B cell (primary cell): ENCODE measurements at regions not wholly inside any gene's neighbourhood (a gene's known extent, or its start where the extent isn't known, plus 50 kb on each side); places are given as distances from the start of the nearest gene placed in this dataset.

Experiments
- ATAC-seq: fragments of 200-7000 bp; cut with Tn5 transposase; one replicate; pipeline ENCODE4 v1.10.0; 2021; ENCODE audit warnings: low read depth, mild to moderate bottlenecking, moderate number of reproducible peaks, moderate library complexity
- CTCF ChIA-PET: fragments of 350-600 bp; sonication (Branson Sonifier 250); formaldehyde crosslinking; loops from one replicate; lab custom pipeline; 2021; ENCODE audit warnings: antibody characterized with exemption, inconsistent platforms; lab: Charles Lee
- POLR2A ChIA-PET: fragments of 350-600 bp; sonication (Branson Sonifier 250); formaldehyde crosslinking; loops from one replicate; lab custom pipeline; 2021; ENCODE audit warnings: antibody characterized with exemption; lab: Charles Lee
- DNase-seq: peaks from one replicate; pipeline ENCODE4 v3.0.0; 2013
- H2AFZ ChIP-seq: 2 replicates; pipeline ENCODE4 v1.6.1; 2012; ENCODE audit warnings: mild to moderate bottlenecking, low read depth, low read length; ENCODE audit not compliant: insufficient read depth, poor library complexity, severe bottlenecking
- H3K27ac ChIP-seq, 2 donors: 1 replicate in 1 of 2; 2 replicates in 1 of 2; pipeline ENCODE4 v1.5.1; 2012 to 2013; ENCODE audit warnings: low read length in 2 of 2, mild to moderate bottlenecking in 2 of 2, moderate library complexity in 1 of 2
- H3K27me3 ChIP-seq, 4 experiments: fragments of 200-600 bp in 1 of 4; sonication (generic) in 1 of 4; replicated peaks in 1 of 4; 1 replicate in 2 of 4; 2 replicates in 2 of 4; pipeline versions ENCODE4 v1.6.1 to v1.7.0; 2013 to 2016; ENCODE audit warnings: low read length in 3 of 4, mild to moderate bottlenecking in 2 of 4, mixed read lengths in 1 of 4, moderate library complexity in 1 of 4; ENCODE audit not compliant: insufficient read depth in 4 of 4, control insufficient read depth in 3 of 4; ENCODE audit errors: control extremely low read depth in 1 of 4
- H3K36me3 ChIP-seq, 2 experiments: replicated peaks in 1 of 2; 1 replicate in 1 of 2; 2 replicates in 1 of 2; pipeline versions ENCODE4 v1.6.1 to v1.7.1; 2013; ENCODE audit warnings: low read length in 1 of 2; ENCODE audit not compliant: insufficient read depth in 2 of 2, control insufficient read depth in 1 of 2; ENCODE audit errors: control extremely low read depth in 1 of 2, extremely low read depth in 1 of 2
- H3K4me1 ChIP-seq, 2 donors: fragments of 200-600 bp in 1 of 2; sonication (generic) in 1 of 2; 1 replicate in 1 of 2; 2 replicates in 1 of 2; pipeline versions ENCODE4 v1.5.1 to v1.6.1; 2013 to 2017; ENCODE audit warnings: low read length in 2 of 2; ENCODE audit not compliant: control insufficient read depth in 2 of 2, insufficient read depth in 2 of 2
- H3K4me2 ChIP-seq: replicated peaks from 2 replicates; pipeline ENCODE3; 2012; ENCODE audit warnings: mild to moderate bottlenecking, low read depth, low read length; ENCODE audit not compliant: poor library complexity, severe bottlenecking
- H3K4me3 ChIP-seq, 5 experiments: fragments of 200-600 bp in 1 of 5; sonication (generic) in 1 of 5; 1 replicate in 3 of 5; 2 replicates in 2 of 5; pipeline versions ENCODE4 v1.5.1 to v1.7.0; 2011 to 2016; ENCODE audit warnings: low read length in 4 of 5, mild to moderate bottlenecking in 4 of 5, low read depth in 2 of 5, control low read depth in 1 of 5, moderate library complexity in 1 of 5; ENCODE audit not compliant: insufficient read depth in 1 of 5; ENCODE audit errors: control extremely low read depth in 1 of 5, extremely low read depth in 1 of 5
- H3K79me2 ChIP-seq: fragments of 200-600 bp; sonication (generic); one replicate; pipeline ENCODE4 v1.6.0; 2016; ENCODE audit warnings: low read length; ENCODE audit not compliant: control insufficient read depth, insufficient read depth
- H3K9ac ChIP-seq: fragments of 200-600 bp; sonication (generic); 2 replicates; pipeline ENCODE4 v1.6.1; 2017; ENCODE audit warnings: mild to moderate bottlenecking, low read length, moderate library complexity
- H3K9me3 ChIP-seq, 3 donors: one replicate each; pipeline versions ENCODE4 v1.6.1 to v1.7.1; 2013; ENCODE audit warnings: low read length in 2 of 3; ENCODE audit not compliant: control insufficient read depth in 2 of 3, insufficient read depth in 1 of 3; ENCODE audit errors: control extremely low read depth in 1 of 3
- H4K20me1 ChIP-seq: 2 replicates; pipeline ENCODE4 v1.6.0; 2012; ENCODE audit warnings: mild to moderate bottlenecking, low read length; ENCODE audit not compliant: insufficient read depth, control insufficient read depth, poor library complexity, severe bottlenecking
- H3K27ac Mint-ChIP-seq: one replicate; pipeline ENCODE4 v1.8.0; 2021; ENCODE audit warnings: mixed read lengths
- H3K27me3 Mint-ChIP-seq: one replicate; pipeline ENCODE4 v1.8.0; 2021; ENCODE audit warnings: mixed read lengths
- H3K4me1 Mint-ChIP-seq: one replicate; pipeline ENCODE4 v1.8.0; 2021; ENCODE audit warnings: mixed read lengths
- H3K4me3 Mint-ChIP-seq: one replicate; pipeline ENCODE4 v1.8.0; 2021; ENCODE audit warnings: mixed read lengths
- H3K9me3 Mint-ChIP-seq: one replicate; pipeline ENCODE4 v1.8.0; 2022; ENCODE audit warnings: mixed read lengths; ENCODE audit not compliant: insufficient read depth
- CTCF ChIP-seq: fragments of 200-600 bp; IDR thresholded peaks from one replicate; pipeline ENCODE4 v1.8.0; 2022; ENCODE audit warnings: antibody characterized with exemption, mild to moderate bottlenecking
- EZH2 ChIP-seq: IDR thresholded peaks from 2 replicates; pipeline ENCODE4 v1.6.1; 2012; ENCODE audit warnings: borderline replicate concordance, low read depth, mild to moderate bottlenecking, moderate library complexity, low read length; ENCODE audit not compliant: insufficient read depth, poor library complexity, severe bottlenecking
- WGBS: methylation state at CpG from one replicate; pipeline ENCODE4 v1.1.5; 2013; ENCODE audit warnings: missing lambda C conversion rate; ENCODE audit not compliant: insufficient coverage; 5-methylcytosine and 5-hydroxymethylcytosine counted together
- intact Hi-C: fragments of 100-400 bp; cut with micrococcal nuclease; formaldehyde crosslinking; loops from one replicate; pipeline ENCODE4 v1.10.0; 2022

GRCh38 chr4:179095585-179096221 is 1653.5 kb upstream of the AGA start:
- H3K27me3 ChIP-seq, result no peaks in the 10 kb centered on the region
- no peak overlapping the region for H3K4me2 ChIP-seq
- H3K4me1 ChIP-seq, result no peaks in the 10 kb centered on the region
- H3K36me3 ChIP-seq, result no peaks in the 10 kb centered on the region
- Mint-ChIP-seq H3K27me3 (no peaks in the 10 kb centered on the region), H3K4me1 (no peaks in the 10 kb centered on the region), H3K4me3 (no peak overlapping the region), H3K27ac (no peak overlapping the region), H3K9me3 (peaks cover 2% of the 10 kb centered on the region)
- no peak for ATAC-seq
- ChIA-PET POLR2A (no interaction called here), CTCF (no interaction called here)
- no peaks in the 10 kb centered on the region for H4K20me1 ChIP-seq
- no peak overlapping the region for H3K4me3 ChIP-seq
- H3K79me2 ChIP-seq, result no peaks in the 10 kb centered on the region
- H2AFZ ChIP-seq, result no peak overlapping the region
- no peaks in the 10 kb centered on the region for H3K9me3 ChIP-seq
- DNase-seq, result no peak
- no peak overlapping the region for H3K9ac ChIP-seq
- WGBS, result no CpG with 5 or more reads among the region's 4 CpGs
- TF ChIP-seq EZH2 (no peak), CTCF (no peak)
- intact Hi-C loops, result no loop called here
- H3K27ac ChIP-seq, result no peak overlapping the region

GRCh38 chr4:179097741-179098140 is 1655.5 kb upstream of the AGA start:
- no peaks in the 10 kb centered on the region for H3K4me1 ChIP-seq
- H3K79me2 ChIP-seq, result no peaks in the 10 kb centered on the region
- WGBS, result no CpG with 5 or more reads among the region's 1 CpG
- ChIA-PET POLR2A (no interaction called here), CTCF (no interaction called here)
- H4K20me1 ChIP-seq, result no peaks in the 10 kb centered on the region
- ATAC-seq (no peak), DNase-seq (no peak)
- no peak overlapping the region for H3K27ac ChIP-seq
- no peak overlapping the region for H2AFZ ChIP-seq
- no peaks in the 10 kb centered on the region for H3K27me3 ChIP-seq
- Mint-ChIP-seq H3K4me3 (no peak overlapping the region), H3K4me1 (no peaks in the 10 kb centered on the region), H3K27ac (no peak overlapping the region), H3K9me3 (peaks cover 2% of the 10 kb centered on the region), H3K27me3 (no peaks in the 10 kb centered on the region)
- no peak overlapping the region for H3K4me2 ChIP-seq
- H3K9me3 ChIP-seq, result peaks cover 0 to 3% (median 0%) of the 10 kb centered on the region in 3 donors
- no peak overlapping the region for H3K4me3 ChIP-seq
- H3K9ac ChIP-seq, result no peak overlapping the region
- intact Hi-C loops, result no loop called here
- TF ChIP-seq EZH2 (no peak), CTCF (no peak)
- H3K36me3 ChIP-seq, result no peaks in the 10 kb centered on the region
